GM18498 (cell line): ENCODE measurements at regions not wholly inside any gene's neighbourhood (a gene's known extent, or its start where the extent isn't known, plus 50 kb on each side); places are given as distances from the start of the nearest gene placed in this dataset.
"Not testable (repeated sequence)": the region's sequence is repeated elsewhere in the genome, so short reads cannot be mapped to it uniquely, and the experiment has no call there.

Source experiments
- ATAC-seq: cut with Tn5 transposase; IDR thresholded peaks from one replicate; pipeline ENCODE4 v1.9.1; 2021; ENCODE audit warnings: mild to moderate bottlenecking, moderate library complexity; ENCODE audit not compliant: unreplicated experiment

- ATAC-seq = no peak
Measured at GRCh38 chr3:26108846-26109489, 319.1 kb downstream of the OXSM start.

GRCh38 chr3:26114851-26115250 is 325.0 kb downstream of the OXSM start:
- no peak for ATAC-seq

GRCh38 chr3:26118165-26118564 is 328.3 kb downstream of the OXSM start:
- no peak for ATAC-seq

- ATAC-seq = no peak
Measured at GRCh38 chr3:26132942-26133341, 343.1 kb downstream of the OXSM start.

GRCh38 chr3:26141296-26141695 is 351.4 kb downstream of the OXSM start:
- no peak for ATAC-seq

GRCh38 chr3:26145769-26146168 is 355.9 kb downstream of the OXSM start:
- no peak for ATAC-seq

- ATAC-seq = not testable (repeated sequence)
Measured at GRCh38 chr3:26157428-26157827, 367.5 kb downstream of the OXSM start.

GRCh38 chr3:26171006-26171405 is 381.1 kb downstream of the OXSM start:
- no peak for ATAC-seq

- ATAC-seq = no peak
Measured at GRCh38 chr3:26191556-26191955, 401.7 kb downstream of the OXSM start.

GRCh38 chr3:26193558-26193957 is 403.7 kb downstream of the OXSM start:
- ATAC-seq = no peak

- no peak for ATAC-seq
Measured at GRCh38 chr3:26196781-26197180, 406.9 kb downstream of the OXSM start.

GRCh38 chr3:26198609-26199008 is 408.7 kb downstream of the OXSM start:
- no peak for ATAC-seq

GRCh38 chr3:26202169-26202568 is 412.3 kb downstream of the OXSM start:
- no peak for ATAC-seq

- no peak for ATAC-seq
Measured at GRCh38 chr3:26205475-26205874, 415.6 kb downstream of the OXSM start.

GRCh38 chr3:26208201-26208600 is 414.4 kb upstream of the LRRC3B start:
- ATAC-seq = no peak

- ATAC-seq = no peak
Measured at GRCh38 chr3:26229801-26230200, 392.8 kb upstream of the LRRC3B start.

- ATAC-seq = no peak
Measured at GRCh38 chr3:26233374-26233773, 389.2 kb upstream of the LRRC3B start.

- no peak for ATAC-seq
Measured at GRCh38 chr3:26236531-26236930, 386.0 kb upstream of the LRRC3B start.

- no peak for ATAC-seq
Measured at GRCh38 chr3:26237036-26237682, 385.4 kb upstream of the LRRC3B start.

GRCh38 chr3:26244586-26244985 is 378.0 kb upstream of the LRRC3B start:
- ATAC-seq = not testable (repeated sequence)

- no peak for ATAC-seq
Measured at GRCh38 chr3:26245236-26245635, 377.3 kb upstream of the LRRC3B start.

GRCh38 chr3:26246901-26247300 is 375.7 kb upstream of the LRRC3B start:
- ATAC-seq = no peak

GRCh38 chr3:26247712-26248111 is 374.9 kb upstream of the LRRC3B start:
- ATAC-seq = no peak
